SK-N-SH (cell line): ENCODE measurements at regions not wholly inside any gene's neighbourhood (a gene's known extent, or its start where the extent isn't known, plus 50 kb on each side); places are given as distances from the start of the nearest gene placed in this dataset.
"Not testable (repeated sequence)": the region's sequence is repeated elsewhere in the genome, so short reads cannot be mapped to it uniquely, and the experiment has no call there.

Experiments used
- CTCF ChIP-seq: fragments of 200-600 bp; sonication (generic); IDR thresholded peaks from 2 replicates; pipeline ENCODE4 v1.6.1; 2017; ENCODE audit warnings: antibody characterized with exemption, mild to moderate bottlenecking, moderate library complexity
- GATA2 ChIP-seq: sonication (generic); formaldehyde crosslinking; IDR thresholded peaks from 2 replicates; pipeline ENCODE4 v1.5.0; 2020; ENCODE audit warnings: mild to moderate bottlenecking, missing genetic modification reagents
- NRF1 ChIP-seq: IDR thresholded peaks from 2 replicates; pipeline ENCODE4 v1.6.1; 2012; ENCODE audit warnings: low read depth, mild to moderate bottlenecking, low read length
- RFX5 ChIP-seq: IDR thresholded peaks from 2 replicates; pipeline ENCODE4 v1.6.1; 2012; ENCODE audit warnings: mild to moderate bottlenecking, improper control_type of control experiment, low read length
- RXRA ChIP-seq: IDR thresholded peaks from 2 replicates; pipeline ENCODE4 v1.4.0; 2012; ENCODE audit warnings: low read depth, mild to moderate bottlenecking, borderline replicate concordance
- SIN3A ChIP-seq: IDR thresholded peaks from 2 replicates; pipeline ENCODE4 v1.6.1; 2012; ENCODE audit warnings: low read depth, mild to moderate bottlenecking, low read length, moderate library complexity, borderline replicate concordance
- SMC3 ChIP-seq: IDR thresholded peaks from 2 replicates; pipeline ENCODE4 v1.6.1; 2012; ENCODE audit warnings: low read depth, low read length, improper control_type of control experiment
- TEAD4 ChIP-seq: IDR thresholded peaks from 2 replicates; pipeline ENCODE4 v1.4.0; 2012; ENCODE audit warnings: mild to moderate bottlenecking, borderline replicate concordance; ENCODE audit not compliant: insufficient read depth

- not testable (repeated sequence) for TF ChIP-seq TEAD4, GATA2, SMC3, SIN3A, RFX5, CTCF, RXRA, NRF1
These were observed 672.9 kb upstream of the IMPG1 start for GRCh38 chr6:76745388-76745787.
